Neuronal stem cell (in vitro differentiated cells): ENCODE measurements at regions not wholly inside any gene's neighbourhood (a gene's known extent, or its start where the extent isn't known, plus 50 kb on each side); places are given as distances from the start of the nearest gene placed in this dataset.

Source experiments
- DNase-seq: peaks from one replicate; pipeline ENCODE4 v3.0.0-alpha.2; 2013; ENCODE audit warnings: low spot score
- H2AFZ ChIP-seq: one replicate; pipeline ENCODE4 v1.6.1; 2013; ENCODE audit warnings: mild to moderate bottlenecking, low read length, inconsistent platforms
- H2AK5ac ChIP-seq: 2 replicates; pipeline ENCODE4 v1.6.1; 2013; ENCODE audit warnings: low read depth, mild to moderate bottlenecking, inconsistent platforms, low read length, moderate library complexity, mixed read lengths
- H2BK120ac ChIP-seq: 2 replicates; pipeline ENCODE4 v1.6.1; 2013; ENCODE audit warnings: low read depth, mild to moderate bottlenecking, inconsistent platforms, low read length, moderate library complexity, mixed read lengths
- H2BK12ac ChIP-seq: one replicate; pipeline ENCODE4 v1.6.1; 2013; ENCODE audit warnings: low read length, inconsistent platforms
- H2BK15ac ChIP-seq: 2 replicates; pipeline ENCODE4 v1.6.1; 2013; ENCODE audit warnings: mild to moderate bottlenecking, low read length, inconsistent platforms, mixed read lengths
- H2BK5ac ChIP-seq: one replicate; pipeline ENCODE4 v1.6.1; 2013; ENCODE audit warnings: inconsistent platforms, mild to moderate bottlenecking, low read length, moderate library complexity
- H3K14ac ChIP-seq: one replicate; pipeline ENCODE4 v1.6.1; 2013; ENCODE audit warnings: low read length, inconsistent platforms
- H3K18ac ChIP-seq: 2 replicates; pipeline ENCODE4 v1.6.1; 2013; ENCODE audit warnings: low read length, inconsistent platforms
- H3K23ac ChIP-seq: 2 replicates; pipeline ENCODE4 v1.6.1; 2013; ENCODE audit warnings: low read depth, mild to moderate bottlenecking, mixed read lengths, low read length, inconsistent platforms; ENCODE audit not compliant: poor library complexity
- H3K27ac ChIP-seq: replicated peaks from 3 replicates; pipeline ENCODE4 v1.5.1; 2013; ENCODE audit warnings: low read length, inconsistent platforms
- H3K27me3 ChIP-seq, 3 experiments: 2 replicates each; pipeline ENCODE4 v1.6.1; 2013; ENCODE audit warnings: low read length in 3 of 3, mild to moderate bottlenecking in 2 of 3, inconsistent platforms in 1 of 3, low read depth in 1 of 3, mixed read lengths in 1 of 3, moderate library complexity in 1 of 3; ENCODE audit not compliant: control insufficient read depth in 3 of 3, insufficient read depth in 3 of 3
- H3K36me3 ChIP-seq, 2 donors: replicated peaks in 1 of 2; 2 replicates each; pipeline ENCODE4 v1.6.1; 2013; ENCODE audit warnings: low read length in 2 of 2; ENCODE audit not compliant: control insufficient read depth in 2 of 2, insufficient read depth in 2 of 2
- H3K4ac ChIP-seq: 2 replicates; pipeline ENCODE4 v1.6.1; 2013; ENCODE audit warnings: inconsistent platforms, mild to moderate bottlenecking, low read length, moderate library complexity
- H3K4me1 ChIP-seq, 2 donors: 1 replicate in 1 of 2; 2 replicates in 1 of 2; pipeline ENCODE4 v1.6.1; 2013; ENCODE audit warnings: low read length in 2 of 2, low read depth in 1 of 2; ENCODE audit not compliant: control insufficient read depth in 2 of 2, insufficient read depth in 1 of 2
- H3K4me2 ChIP-seq: one replicate; pipeline ENCODE4 v1.6.1; 2013; ENCODE audit warnings: mild to moderate bottlenecking, low read length, inconsistent platforms; ENCODE audit not compliant: insufficient read depth, poor library complexity, severe bottlenecking
- H3K4me3 ChIP-seq, 2 donors: 2 replicates each; pipeline ENCODE4 v1.5.1; 2013; ENCODE audit warnings: low read length in 2 of 2, mild to moderate bottlenecking in 2 of 2, inconsistent platforms in 1 of 2, moderate library complexity in 1 of 2
- H3K79me1 ChIP-seq: one replicate; pipeline ENCODE4 v1.6.1; 2013; ENCODE audit warnings: low read depth, mild to moderate bottlenecking, inconsistent platforms, low read length, moderate library complexity
- H3K9ac ChIP-seq: one replicate; pipeline ENCODE4 v1.6.1; 2013; ENCODE audit warnings: mild to moderate bottlenecking, low read depth, low read length, inconsistent platforms; ENCODE audit not compliant: poor library complexity
- H3K9me3 ChIP-seq, 2 donors: replicated peaks in 1 of 2; 2 replicates each; pipeline versions ENCODE3 to v1.6.1; 2013; ENCODE audit warnings: low read length in 2 of 2, mild to moderate bottlenecking in 2 of 2, inconsistent platforms in 1 of 2, low read depth in 1 of 2, mixed read lengths in 1 of 2, moderate library complexity in 1 of 2; ENCODE audit not compliant: control insufficient read depth in 2 of 2, insufficient read depth in 1 of 2
- H4K8ac ChIP-seq: one replicate; pipeline ENCODE4 v1.6.1; 2013; ENCODE audit warnings: low read depth, mild to moderate bottlenecking, inconsistent platforms, low read length, moderate library complexity
- H4K91ac ChIP-seq: one replicate; pipeline ENCODE4 v1.6.1; 2013; ENCODE audit warnings: low read length, low read depth, mild to moderate bottlenecking, inconsistent platforms; ENCODE audit not compliant: poor library complexity
- WGBS, 2 donors: extraction: QIAGEN DNeasy Blood & Tissue Kit; methylation state at CpG; one replicate each; pipeline ENCODE4 v1.1.7; 2013; ENCODE audit warnings: missing lambda C conversion rate in 2 of 2, mixed read lengths in 1 of 2; ENCODE audit not compliant: insufficient read length in 2 of 2, insufficient replicate concordance in 1 of 2; ENCODE audit errors: extremely low coverage in 2 of 2; 5-methylcytosine and 5-hydroxymethylcytosine counted together

- H3K23ac ChIP-seq, result no peak overlapping the region
These were observed 405.1 kb upstream of the MCTP2 start for GRCh38 chr15:93826293-93826692.

GRCh38 chr15:93825682-93826081 lies 405.7 kb upstream of the MCTP2 start:
- Histone ChIP-seq H2BK15ac (no peak overlapping the region), H3K36me3 (no peaks in the 10 kb centered on the region)
- no CpG with 5 or more reads among the region's 4 CpGs for WGBS, 2 donors

More at GRCh38 chr15:93826293-93826692, 405.1 kb upstream of the MCTP2 start:
- Histone ChIP-seq H3K4ac (no peak overlapping the region), H3K9me3 (no peaks in the 10 kb centered on the region), H4K91ac (no peak overlapping the region), H3K9ac (no peak overlapping the region), H3K4me3 (no peak overlapping the region), H2BK12ac (no peak overlapping the region), H3K4me1 (peaks cover 15 to 16% of the 10 kb centered on the region in 2 donors), H4K8ac (no peak overlapping the region), H2AK5ac (no peak overlapping the region), H2BK120ac (no peak overlapping the region), H3K4me2 (no peak overlapping the region), H3K79me1 (no peaks in the 10 kb centered on the region), H2BK15ac (no peak overlapping the region), H2BK5ac (no peak overlapping the region), H3K27ac (no peak overlapping the region), H2AFZ (no peak overlapping the region), H3K36me3 (no peaks in the 10 kb centered on the region), H3K14ac (no peak overlapping the region), H3K27me3 (no peaks in the 10 kb centered on the region), H3K18ac (no peak overlapping the region)
- no peak for DNase-seq
- WGBS, 2 donors, result no CpG with 5 or more reads among the region's 3 CpGs

GRCh38 chr15:93823971-93824913 lies 407.1 kb upstream of the MCTP2 start:
- Histone ChIP-seq H4K91ac (no peak overlapping the region), H3K4me3 (no peak overlapping the region), H3K9ac (no peak overlapping the region), H3K23ac (no peak overlapping the region), H3K18ac (no peak overlapping the region), H4K8ac (no peak overlapping the region), H2BK15ac (no peak overlapping the region), H3K36me3 (no peaks in the 10 kb centered on the region), H3K9me3 (no peaks in the 10 kb centered on the region), H3K4me1 (peaks cover 0 to 2% of the 10 kb centered on the region in 2 donors), H2BK120ac (no peak overlapping the region), H3K27me3 (no peaks in the 10 kb centered on the region), H3K79me1 (no peaks in the 10 kb centered on the region), H3K27ac (no peak overlapping the region), H3K14ac (no peak overlapping the region), H2BK12ac (no peak overlapping the region), H2AFZ (no peak overlapping the region), H3K4me2 (no peak overlapping the region), H2AK5ac (no peak overlapping the region), H3K4ac (no peak overlapping the region), H2BK5ac (no peak overlapping the region)
- no CpG with 5 or more reads among the region's 9 CpGs for WGBS, 2 donors
- no peak for DNase-seq

More at GRCh38 chr15:93825682-93826081, 405.7 kb upstream of the MCTP2 start:
- H3K4me2 ChIP-seq, result no peak overlapping the region
- H3K27ac ChIP-seq, result no peak overlapping the region
- no peak overlapping the region for H3K14ac ChIP-seq
- H3K4me3 ChIP-seq, result no peak overlapping the region
- DNase-seq, result no peak
- no peak overlapping the region for H4K91ac ChIP-seq
- peaks cover 10 to 11% of the 10 kb centered on the region in 2 donors for H3K4me1 ChIP-seq
- H4K8ac ChIP-seq, result no peak overlapping the region
- no peak overlapping the region for H2AFZ ChIP-seq
- H3K9ac ChIP-seq, result no peak overlapping the region
- H3K79me1 ChIP-seq, result no peaks in the 10 kb centered on the region
- no peaks in the 10 kb centered on the region for H3K27me3 ChIP-seq
- no peaks in the 10 kb centered on the region for H3K9me3 ChIP-seq
- H3K23ac ChIP-seq, result no peak overlapping the region
- H3K4ac ChIP-seq, result no peak overlapping the region
- no peak overlapping the region for H2BK12ac ChIP-seq
- no peak overlapping the region for H2BK120ac ChIP-seq
- H3K18ac ChIP-seq, result no peak overlapping the region
- H2BK5ac ChIP-seq, result no peak overlapping the region
- no peak overlapping the region for H2AK5ac ChIP-seq

GRCh38 chr15:93820566-93820965 lies 410.8 kb upstream of the MCTP2 start:
- no peak for DNase-seq
- no peak overlapping the region for H3K14ac ChIP-seq
- no peak overlapping the region for H4K91ac ChIP-seq
- no peak overlapping the region for H3K9ac ChIP-seq
- no peak overlapping the region for H2AK5ac ChIP-seq
- WGBS, 2 donors, result no CpG with 5 or more reads among the region's 4 CpGs
- H3K27me3 ChIP-seq, result no peaks in the 10 kb centered on the region
- no peak overlapping the region for H3K4me3 ChIP-seq
- no peak overlapping the region for H2AFZ ChIP-seq
- H2BK120ac ChIP-seq, result no peak overlapping the region
- no peak overlapping the region for H3K23ac ChIP-seq
- H3K79me1 ChIP-seq, result no peaks in the 10 kb centered on the region
- no peak overlapping the region for H3K27ac ChIP-seq
- H2BK5ac ChIP-seq, result no peak overlapping the region
- H3K4ac ChIP-seq, result no peak overlapping the region
- H3K9me3 ChIP-seq, result peaks cover 0 to 3% of the 10 kb centered on the region in 2 donors
- no peak overlapping the region for H2BK15ac ChIP-seq
- H4K8ac ChIP-seq, result no peak overlapping the region
- no peaks in the 10 kb centered on the region for H3K4me1 ChIP-seq
- no peak overlapping the region for H2BK12ac ChIP-seq
- H3K36me3 ChIP-seq, result no peaks in the 10 kb centered on the region
- H3K18ac ChIP-seq, result no peak overlapping the region
- no peak overlapping the region for H3K4me2 ChIP-seq
